ENCODE measurements at regions not wholly inside any gene's neighbourhood (a gene's known extent, or its start where the extent isn't known, plus 50 kb on each side); places are given as distances from the start of the nearest gene placed in this dataset.

- no peaks in the 10 kb centered on the region for H3K36me3 Mint-ChIP-seq (ENCODE audit: low read depth)
- H3K4me3 Mint-ChIP-seq, result no peak overlapping the region
- no peak overlapping the region for H3K27ac Mint-ChIP-seq
- peaks cover 3% of the 10 kb centered on the region for H3K9me3 Mint-ChIP-seq
- H3K27me3 Mint-ChIP-seq, result peaks cover 1% of the 10 kb centered on the region
- no peaks in the 10 kb centered on the region for H3K4me1 Mint-ChIP-seq (ENCODE audit: low read depth)
These were observed 65.6 kb upstream of the SGCD start for GRCh38 chr5:156261275-156261939.

DNA sequence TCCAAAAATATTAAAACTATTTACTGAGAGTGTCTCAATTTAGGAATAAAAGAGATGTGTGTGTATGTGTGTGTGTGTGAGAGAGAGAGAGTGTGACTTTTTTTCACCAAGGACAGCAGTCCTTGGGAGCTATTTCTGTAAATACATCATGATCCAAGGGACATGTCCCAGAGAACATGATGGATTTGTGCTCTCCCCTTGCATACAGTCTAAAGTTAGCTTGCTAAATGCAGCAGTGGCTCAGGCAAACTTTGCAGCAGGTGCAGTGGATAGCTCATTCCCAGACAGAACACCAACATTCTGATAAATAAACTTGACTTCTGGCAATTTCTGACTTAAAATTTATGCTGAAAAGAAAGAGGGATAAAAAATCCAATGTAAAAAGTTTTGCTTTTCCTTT lies 55.4 kb upstream of the SGCD start:
- Mint-ChIP-seq H3K27ac (no peak overlapping the region), H3K4me3 (no peak overlapping the region), H3K9me3 (peaks cover 3% of the 10 kb centered on the region), H3K4me1 (ENCODE audit: low read depth) (no peaks in the 10 kb centered on the region), H3K36me3 (ENCODE audit: low read depth) (no peaks in the 10 kb centered on the region), H3K27me3 (no peaks in the 10 kb centered on the region)

DNA sequence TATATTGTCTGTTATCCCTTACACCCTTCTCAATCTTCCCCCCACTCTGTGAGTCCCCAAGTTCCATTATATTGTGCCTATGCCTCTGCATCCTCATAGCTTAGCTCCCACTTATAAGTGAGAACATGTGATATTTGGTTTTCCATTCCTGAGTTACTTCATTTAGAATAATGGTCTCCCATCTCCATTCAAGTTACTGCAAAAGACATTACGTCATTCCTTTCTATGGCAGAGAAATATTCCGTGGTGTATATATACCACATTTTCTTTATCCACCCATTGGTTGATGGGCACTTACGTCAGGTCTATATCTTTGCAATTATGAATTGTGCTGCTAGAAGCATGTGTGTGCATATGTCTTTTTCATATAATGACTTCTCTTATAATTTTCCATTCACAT lies 54.8 kb upstream of the SGCD start:
- Mint-ChIP-seq H3K27ac (no peak overlapping the region), H3K9me3 (no peaks in the 10 kb centered on the region), H3K36me3 (ENCODE audit: low read depth) (no peaks in the 10 kb centered on the region), H3K4me1 (ENCODE audit: low read depth) (no peaks in the 10 kb centered on the region), H3K4me3 (no peak overlapping the region), H3K27me3 (no peaks in the 10 kb centered on the region)

GRCh38 chr5:156273325-156273724 lies 53.6 kb upstream of the SGCD start:
- no peak overlapping the region for H3K4me3 Mint-ChIP-seq
- H3K9me3 Mint-ChIP-seq, result no peaks in the 10 kb centered on the region
- H3K36me3 Mint-ChIP-seq (ENCODE audit: low read depth), result no peaks in the 10 kb centered on the region
- no peaks in the 10 kb centered on the region for H3K27me3 Mint-ChIP-seq
- H3K27ac Mint-ChIP-seq, result no peak overlapping the region
- no peaks in the 10 kb centered on the region for H3K4me1 Mint-ChIP-seq (ENCODE audit: low read depth)

DNA sequence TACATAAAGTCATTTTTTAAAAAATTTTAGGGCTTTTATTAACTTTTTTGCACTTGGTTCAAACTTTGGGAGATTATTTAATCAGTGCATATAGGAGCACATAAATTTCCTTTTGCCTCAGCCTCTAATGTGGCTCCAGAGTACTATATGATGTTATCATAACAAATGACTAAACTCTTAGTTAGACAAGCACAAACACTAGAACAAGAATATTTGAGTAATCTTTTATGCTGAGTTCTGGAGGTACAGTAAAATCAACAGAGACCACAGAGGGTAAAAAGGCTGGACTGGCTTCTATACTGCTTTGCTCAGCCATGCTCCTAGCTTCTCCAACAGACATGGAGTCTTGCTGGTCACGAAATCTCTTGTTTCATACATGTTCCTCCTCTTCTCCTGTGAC lies 52.5 kb upstream of the SGCD start:
- Mint-ChIP-seq H3K27me3 (no peaks in the 10 kb centered on the region), H3K9me3 (no peaks in the 10 kb centered on the region), H3K27ac (no peak overlapping the region), H3K4me3 (no peak overlapping the region), H3K36me3 (ENCODE audit: low read depth) (no peaks in the 10 kb centered on the region), H3K4me1 (ENCODE audit: low read depth) (no peaks in the 10 kb centered on the region)
